Pulmonary artery endothelial cell (primary cell): ENCODE measurements at regions not wholly inside any gene's neighbourhood (a gene's known extent, or its start where the extent isn't known, plus 50 kb on each side); places are given as distances from the start of the nearest gene placed in this dataset.
"Not testable (repeated sequence)": the region's sequence is repeated elsewhere in the genome, so short reads cannot be mapped to it uniquely, and the experiment has no call there.

Source experiments
- DNase-seq: peaks from one replicate; pipeline ENCODE4 v3.0.0-alpha.2; 2011; ENCODE audit warnings: low read depth, low spot score

GRCh38 chr12:128075332-128075731 lies 191.6 kb upstream of the TMEM132C start:
- no peak for DNase-seq

- no peak for DNase-seq
Measured at GRCh38 chr12:128076188-128076587, 190.8 kb upstream of the TMEM132C start.

- DNase-seq, result no peak
Measured at GRCh38 chr12:128077211-128077916, 189.6 kb upstream of the TMEM132C start.

GRCh38 chr12:128077917-128078298 lies 189.1 kb upstream of the TMEM132C start:
- no peak for DNase-seq

GRCh38 chr12:128078301-128078971 lies 188.5 kb upstream of the TMEM132C start:
- no peak for DNase-seq

- DNase-seq, result no peak
Measured at GRCh38 chr12:128079446-128079845, 187.5 kb upstream of the TMEM132C start.

- no peak for DNase-seq
Measured at GRCh38 chr12:128083132-128083729, 183.7 kb upstream of the TMEM132C start.

DNA sequence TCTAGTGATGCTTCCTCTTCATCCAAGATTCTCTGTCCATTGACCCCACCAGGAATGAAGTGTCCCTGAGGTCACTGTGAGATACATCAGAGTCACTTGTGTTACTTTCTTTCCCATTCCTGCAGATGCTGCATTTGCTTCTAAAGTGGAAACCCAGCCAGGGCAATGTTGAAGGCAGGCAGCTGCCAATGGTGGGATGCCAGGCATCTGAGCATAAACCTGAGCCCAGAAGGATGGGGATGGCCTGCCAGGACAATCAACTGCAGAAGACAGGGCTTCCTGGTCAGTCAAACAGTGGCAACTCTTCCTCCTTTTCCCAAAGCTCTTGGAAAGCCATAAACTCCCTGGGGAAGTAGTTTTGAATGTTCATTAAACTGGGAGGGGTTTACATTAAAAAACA lies 178.0 kb upstream of the TMEM132C start:
- DNase-seq, result no peak

- no peak for DNase-seq
Measured at GRCh38 chr12:128089961-128090360, 177.0 kb upstream of the TMEM132C start.

GRCh38 chr12:128091101-128091720 lies 175.8 kb upstream of the TMEM132C start:
- no peak for DNase-seq

- no peak for DNase-seq
Measured at GRCh38 chr12:128091951-128092382, 175.0 kb upstream of the TMEM132C start.

GRCh38 chr12:128098730-128099129 lies 168.2 kb upstream of the TMEM132C start:
- DNase-seq, result no peak

DNA sequence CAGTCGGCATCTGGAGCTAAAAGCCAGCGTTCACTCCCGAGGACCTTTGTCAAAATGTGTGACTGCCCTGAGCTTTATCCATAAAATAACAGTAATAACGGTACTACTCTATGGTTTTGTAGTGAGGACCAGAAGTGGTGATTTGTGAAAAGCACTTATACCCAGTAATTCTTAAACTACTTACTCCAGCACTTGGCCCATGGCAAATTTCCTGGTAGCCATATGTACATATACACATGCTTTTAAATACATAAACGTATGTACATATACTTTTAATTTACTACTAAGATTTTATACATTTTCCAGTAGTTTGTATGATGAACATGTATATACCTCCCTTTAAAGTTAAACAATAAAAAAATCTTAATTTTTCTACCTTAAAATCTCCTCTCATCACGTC lies 163.8 kb upstream of the TMEM132C start:
- DNase-seq, result no peak

DNA sequence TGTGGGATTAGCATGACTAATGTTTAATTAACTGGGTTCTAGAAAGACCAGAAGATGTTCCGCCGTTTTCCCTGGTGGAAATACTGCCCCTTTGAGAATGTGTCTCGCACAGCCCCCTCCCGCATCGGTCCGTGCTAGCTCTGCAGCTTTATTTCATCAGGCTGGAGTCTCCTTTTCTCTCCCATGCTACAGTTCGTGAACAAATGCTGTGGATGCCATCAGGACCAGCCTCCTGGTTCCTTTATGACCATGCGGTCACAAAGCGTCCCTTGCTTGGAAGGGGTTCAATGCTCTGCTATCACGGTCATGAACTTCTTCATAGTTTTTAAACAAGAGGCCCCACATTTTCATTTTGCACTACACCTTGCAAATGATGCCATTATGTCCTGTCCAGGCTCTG lies 157.7 kb upstream of the TMEM132C start:
- no peak for DNase-seq

DNA sequence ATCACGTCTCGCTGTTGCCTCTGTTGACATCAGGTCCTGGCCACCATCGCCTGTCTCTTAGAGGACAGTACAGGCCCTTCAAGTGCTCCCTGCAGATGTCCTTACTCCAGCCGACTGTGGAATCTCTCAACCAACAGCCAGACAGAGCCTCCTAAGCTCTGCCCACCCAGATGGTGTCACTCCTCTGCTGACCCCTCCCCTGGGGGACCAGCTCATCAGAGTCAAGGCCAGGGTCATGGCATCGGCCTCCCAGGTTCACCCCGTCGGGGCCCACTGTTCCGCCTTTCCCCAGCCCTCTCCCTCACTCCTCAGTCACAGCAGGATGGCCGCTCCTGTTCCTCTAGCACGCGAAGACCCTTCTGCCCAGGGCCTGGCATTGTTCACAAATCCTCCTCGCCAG lies 157.3 kb upstream of the TMEM132C start:
- no peak for DNase-seq

- no peak for DNase-seq
Measured at GRCh38 chr12:128111333-128111732, 155.6 kb upstream of the TMEM132C start.

- no peak for DNase-seq
Measured at GRCh38 chr12:128111951-128112350, 155.0 kb upstream of the TMEM132C start.

GRCh38 chr12:128113250-128113649 lies 153.7 kb upstream of the TMEM132C start:
- DNase-seq, result not testable (repeated sequence)

GRCh38 chr12:128114485-128114884 lies 152.5 kb upstream of the TMEM132C start:
- no peak for DNase-seq

DNA sequence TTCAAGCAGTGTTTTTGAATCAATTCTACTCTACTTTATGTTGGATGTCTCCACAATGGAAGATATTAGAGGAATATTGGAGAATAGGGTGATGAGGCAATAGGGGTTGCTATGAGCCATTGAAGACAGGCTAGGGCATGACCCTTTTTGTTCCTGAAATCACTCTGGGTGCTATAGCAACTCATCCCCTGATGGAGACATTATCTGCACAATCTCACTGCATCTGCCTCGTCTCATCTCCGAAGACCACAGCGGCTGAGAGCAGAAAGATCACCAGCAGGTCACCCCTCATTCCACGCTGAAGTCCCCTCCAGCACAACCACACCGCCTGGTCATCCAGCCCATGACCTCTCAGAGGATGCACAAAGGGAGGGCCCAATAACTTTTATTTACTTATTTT lies 150.4 kb upstream of the TMEM132C start:
- no peak for DNase-seq

DNA sequence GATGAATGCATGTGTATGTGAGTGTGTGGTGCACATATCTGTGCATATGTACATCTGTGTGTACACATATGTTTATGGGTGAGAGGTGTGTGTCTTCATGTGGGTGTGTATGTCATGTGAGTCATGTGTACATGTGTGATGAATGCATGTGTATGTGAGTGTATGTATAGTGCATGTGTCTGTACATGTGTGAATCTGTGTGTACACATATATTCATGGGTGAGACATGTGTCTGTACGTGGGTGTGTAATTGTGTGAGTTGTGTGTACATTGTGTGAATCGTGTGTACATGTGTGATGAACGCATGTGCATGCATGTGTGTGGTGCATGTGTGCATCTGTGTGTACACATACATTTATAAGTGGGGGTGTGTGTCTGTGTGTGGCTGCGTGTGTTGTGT lies 146.9 kb upstream of the TMEM132C start:
- DNase-seq, result no peak

DNA sequence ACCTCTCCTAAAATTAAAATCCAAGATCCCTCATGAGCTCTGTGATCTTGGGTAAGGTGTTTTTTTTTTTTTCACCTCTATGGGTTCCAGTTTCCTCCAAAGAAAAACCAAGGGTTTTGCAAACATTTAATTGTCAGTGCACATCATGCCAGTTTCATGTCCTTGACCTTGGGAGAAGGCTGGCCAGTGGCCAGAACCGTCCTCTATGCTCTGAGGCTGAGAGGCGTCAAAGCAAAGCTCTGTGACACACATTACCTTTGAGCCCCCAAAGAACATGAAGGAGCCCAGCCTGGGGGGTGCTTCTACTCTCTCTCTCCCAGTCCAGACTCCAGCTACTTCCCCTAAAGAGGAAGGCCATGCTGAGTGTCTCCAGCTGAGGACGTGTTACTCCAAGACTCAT lies 145.5 kb upstream of the TMEM132C start:
- no peak for DNase-seq
